Ammon's horn (tissue), 1 donor: ENCODE measurements at regions not wholly inside any gene's neighbourhood (a gene's known extent, or its start where the extent isn't known, plus 50 kb on each side); places are given as distances from the start of the nearest gene placed in this dataset.

Source experiments
- DNase-seq: peaks from one replicate; pipeline ENCODE4 v3.0.0-alpha.2; 2016; ENCODE audit warnings: low spot score

- no peak for DNase-seq
Measured at GRCh38 chr10:105982735-105983134, 1181.8 kb downstream of the SORCS1 start.

GRCh38 chr10:105981679-105982078, 1182.8 kb downstream of the SORCS1 start:
- DNase-seq, result no peak

- DNase-seq, result peak; percentile 18
Measured at GRCh38 chr10:105974803-105975456, 1189.6 kb downstream of the SORCS1 start.

GRCh38 chr10:105973902-105974301, 1190.6 kb downstream of the SORCS1 start:
- no peak for DNase-seq

GRCh38 chr10:105973360-105973759, 1191.1 kb downstream of the SORCS1 start:
- DNase-seq, result peak; percentile 42

- no peak for DNase-seq
Measured at GRCh38 chr10:105971460-105971859, 1193.0 kb downstream of the SORCS1 start.

GRCh38 chr10:105969884-105970377, 1194.6 kb downstream of the SORCS1 start:
- no peak for DNase-seq

GRCh38 chr10:105968666-105969065, 1195.8 kb downstream of the SORCS1 start:
- no peak for DNase-seq

GRCh38 chr10:105967256-105967655, 1197.2 kb downstream of the SORCS1 start:
- no peak for DNase-seq

GRCh38 chr10:105965141-105965540, 1199.4 kb downstream of the SORCS1 start:
- DNase-seq, result no peak

GRCh38 chr10:105964009-105964408, 1200.5 kb downstream of the SORCS1 start:
- DNase-seq, result no peak

GRCh38 chr10:105963334-105963884, 1201.1 kb downstream of the SORCS1 start:
- no peak for DNase-seq

GRCh38 chr10:105956550-105956949, 1208.0 kb downstream of the SORCS1 start:
- no peak for DNase-seq

GRCh38 chr10:105953861-105954260, 1210.6 kb downstream of the SORCS1 start:
- DNase-seq, result no peak

- no peak for DNase-seq
Measured at GRCh38 chr10:105953056-105953455, 1211.5 kb downstream of the SORCS1 start.

- peak; percentile 59 for DNase-seq
Measured at GRCh38 chr10:105952153-105952552, 1212.4 kb downstream of the SORCS1 start.

GRCh38 chr10:105950410-105950809, 1214.1 kb downstream of the SORCS1 start:
- DNase-seq, result peak; percentile 85

- DNase-seq, result no peak
Measured at GRCh38 chr10:105949721-105950120, 1214.8 kb downstream of the SORCS1 start.

- DNase-seq, result no peak
Measured at GRCh38 chr10:105925045-105925785, 1239.3 kb downstream of the SORCS1 start.

- DNase-seq, result no peak
Measured at GRCh38 chr10:105921348-105921747, 1243.2 kb downstream of the SORCS1 start.

- no peak for DNase-seq
Measured at GRCh38 chr10:105914432-105914831, 1250.1 kb downstream of the SORCS1 start.

GRCh38 chr10:105908701-105909100, 1255.8 kb downstream of the SORCS1 start:
- DNase-seq, result no peak

- no peak for DNase-seq
Measured at GRCh38 chr10:105885495-105885894, 1244.4 kb downstream of the SORCS3 start.
